ENCODE measurements at regions not wholly inside any gene's neighbourhood (a gene's known extent, or its start where the extent isn't known, plus 50 kb on each side); places are given as distances from the start of the nearest gene placed in this dataset.
"Not testable (repeated sequence)": the region's sequence is repeated elsewhere in the genome, so short reads cannot be mapped to it uniquely, and the experiment has no call there.

GRCh38 chr10:130263289-130263688 lies 127.1 kb downstream of the GLRX3 start:
- no peak for DNase-seq

- DNase-seq: no peak
These were observed 129.4 kb downstream of the GLRX3 start for GRCh38 chr10:130265542-130265941.

- DNase-seq: no peak
These were observed 146.5 kb downstream of the GLRX3 start for GRCh38 chr10:130282492-130283218.

GRCh38 chr10:130283219-130283545 lies 147.0 kb downstream of the GLRX3 start:
- DNase-seq: no peak

- DNase-seq: not testable (repeated sequence)
These were observed 159.6 kb downstream of the GLRX3 start for GRCh38 chr10:130295761-130296160.

- DNase-seq: peak; percentile 50
These were observed 164.4 kb downstream of the GLRX3 start for GRCh38 chr10:130300608-130301020.

- peak; percentile 56 for DNase-seq
These were observed 165.1 kb downstream of the GLRX3 start for GRCh38 chr10:130301021-130301892.

- DNase-seq: no peak
These were observed 190.8 kb downstream of the GLRX3 start for GRCh38 chr10:130326954-130327353.

- no peak for DNase-seq
These were observed 193.6 kb downstream of the GLRX3 start for GRCh38 chr10:130329792-130330191.

GRCh38 chr10:130333185-130333584 lies 197.0 kb downstream of the GLRX3 start:
- DNase-seq: no peak

- DNase-seq: no peak
These were observed 199.1 kb downstream of the GLRX3 start for GRCh38 chr10:130335336-130335735.

GRCh38 chr10:130336617-130337304 lies 200.6 kb downstream of the GLRX3 start:
- no peak for DNase-seq

GRCh38 chr10:130337305-130337640 lies 201.1 kb downstream of the GLRX3 start:
- no peak for DNase-seq

- no peak for DNase-seq
These were observed 201.8 kb downstream of the GLRX3 start for GRCh38 chr10:130337696-130338635.

- DNase-seq: no peak
These were observed 202.4 kb downstream of the GLRX3 start for GRCh38 chr10:130338636-130339024.

GRCh38 chr10:130339091-130339490 lies 202.9 kb downstream of the GLRX3 start:
- no peak for DNase-seq

GRCh38 chr10:130339911-130340310 lies 203.7 kb downstream of the GLRX3 start:
- no peak for DNase-seq

GRCh38 chr10:130340816-130341215 lies 204.6 kb downstream of the GLRX3 start:
- no peak for DNase-seq

- no peak for DNase-seq
These were observed 205.2 kb downstream of the GLRX3 start for GRCh38 chr10:130341356-130341755.

- DNase-seq: no peak
These were observed 209.5 kb downstream of the GLRX3 start for GRCh38 chr10:130345728-130346127.

- DNase-seq: no peak
These were observed 214.8 kb downstream of the GLRX3 start for GRCh38 chr10:130350996-130351395.

- DNase-seq: no peak
These were observed 215.5 kb downstream of the GLRX3 start for GRCh38 chr10:130351466-130352290.

Measured in CD4-positive, alpha-beta T cell treated with Interleukin-12 subunit alpha and Interleukin-12 subunit beta, for 1 hour (primary cell).